ENCODE measurements at regions not wholly inside any gene's neighbourhood (a gene's known extent, or its start where the extent isn't known, plus 50 kb on each side); places are given as distances from the start of the nearest gene placed in this dataset.

- H4K20me1 ChIP-seq (replicated peaks; ENCODE audit: control insufficient read depth, extremely low read depth, insufficient read depth, low read length) = no peaks in the 10 kb centered on the region
- H2AFZ ChIP-seq (ENCODE audit: low read depth, low read length) = no peak overlapping the region
- no peak for DNase-seq (ENCODE audit: low read depth, low spot score)
- BruUV-seq (replicated peaks) = no TSS peak
- no peak overlapping the region for H3K27ac ChIP-seq (ENCODE audit: insufficient read depth, low read depth, low read length)
- dilution Hi-C loops (cut with MboI; ENCODE audit: extremely low pct_ligation_motif_present, low sequenced_read_pairs) (no loop called here), intact Hi-C loops (cut with micrococcal nuclease) (no loop called here)
- no peaks in the 10 kb centered on the region for H3K4me1 ChIP-seq (ENCODE audit: control insufficient read depth, extremely low read depth, insufficient read depth, low read length)
- no peaks in the 10 kb centered on the region for H3K9me3 ChIP-seq (replicated peaks; ENCODE audit: control insufficient read depth, insufficient read depth, low read length)
- no peaks in the 10 kb centered on the region for H3K36me3 ChIP-seq (ENCODE audit: control insufficient read depth in 2 of 2, extremely low read depth in 1 of 2, insufficient read depth in 2 of 2, low read length in 2 of 2)
- FAIRE-seq = no peak
- H3K9me1 ChIP-seq (replicated peaks; ENCODE audit: control insufficient read depth, extremely low read depth, insufficient read depth, low read length) = no peaks in the 10 kb centered on the region
- no peak overlapping the region for H3K4me3 ChIP-seq (replicated peaks in 1 of 3; ENCODE audit: insufficient read depth in 1 of 3, low read depth in 1 of 3, low read length in 3 of 3)
- no peak overlapping the region for H3K4me2 ChIP-seq (ENCODE audit: insufficient read depth, low read length)
- CTCF ChIA-PET = no interaction called here
- H3K27me3 ChIP-seq (ENCODE audit: control insufficient read depth in 2 of 2, insufficient read depth in 2 of 2, low read length in 2 of 2) = no peaks in the 10 kb centered on the region
- no peak overlapping the region for H3K9ac ChIP-seq (replicated peaks; ENCODE audit: extremely low read depth, insufficient read depth, low read length)
- no peak for TF ChIP-seq MYC (IDR thresholded peaks at IDR 0.05; ENCODE audit: low read depth, low read length)
- TF ChIP-seq FOS (IDR thresholded peaks at IDR 0.05; ENCODE audit: borderline replicate concordance, insufficient read depth, low read length) = no peak
- no peak for TF ChIP-seq CTCF (IDR thresholded peaks at IDR 0.05; ENCODE audit: extremely low read depth in 1 of 2, insufficient read depth in 1 of 2, low read depth in 1 of 2, low read length in 2 of 2)
- no peak for TF ChIP-seq GATA2 (IDR thresholded peaks at IDR 0.05; ENCODE audit: insufficient read depth, insufficient read length, low read depth, low read length)
- no peak for TF ChIP-seq EZH2 (IDR thresholded peaks at IDR 0.05; ENCODE audit: borderline replicate concordance, low read depth, low read length, severe bottlenecking)
- no peak for TF ChIP-seq POLR2AphosphoS5 (IDR thresholded peaks at IDR 0.05; ENCODE audit: insufficient read depth, low read depth, low read length)
- TF ChIP-seq MAX (IDR thresholded peaks at IDR 0.05; ENCODE audit: insufficient read depth, insufficient read length) = no peak
- TF ChIP-seq POLR2A (IDR thresholded peaks at IDR 0.05; ENCODE audit: low read depth, low read length) = no peak
- TF ChIP-seq JUN (IDR thresholded peaks at IDR 0.05; ENCODE audit: borderline replicate concordance, insufficient read depth, insufficient read length, low read depth) = no peak
- POLR2A ChIA-PET = no interaction called here
- no peaks in the 10 kb centered on the region for H3K79me2 ChIP-seq (ENCODE audit: control insufficient read depth, insufficient read depth, low read length)
Observed at GRCh38 chr7:35993676-35994606, 159.1 kb upstream of the EEPD1 start.

All from endothelial cell of umbilical vein (primary cell).